Right lobe of liver (tissue), 4 donors: ENCODE measurements at regions not wholly inside any gene's neighbourhood (a gene's known extent, or its start where the extent isn't known, plus 50 kb on each side); places are given as distances from the start of the nearest gene placed in this dataset.

Experiments used
- CTCF ChIP-seq, 4 donors: fragments of 200-600 bp in 3 of 4; fragments of 450-650 bp in 1 of 4; IDR thresholded peaks; one replicate each; pipeline versions ENCODE4 v1.5.1 to v1.8.0; 2016 to 2022; ENCODE audit warnings: antibody characterized with exemption in 4 of 4, mild to moderate bottlenecking in 2 of 4
- POLR2A ChIP-seq: fragments of 450-650 bp; IDR thresholded peaks from one replicate; pipeline ENCODE4 v1.6.1; 2017; ENCODE audit warnings: antibody characterized with exemption, mild to moderate bottlenecking
- donor health status: DM: no; HTN: no; CAD: no.
- donor health status: DM: no; HTN: no; CAD: no.
- donor health status: DM: no; HTN: yes; CAD: no.

GRCh38 chr2:21307037-21307436, 183.3 kb downstream of the TDRD15 start:
- TF ChIP-seq CTCF (IDR thresholded peaks at IDR 0.05), result no peak
- TF ChIP-seq POLR2A, result no peak
